ENCODE measurements at regions not wholly inside any gene's neighbourhood (a gene's known extent, or its start where the extent isn't known, plus 50 kb on each side); places are given as distances from the start of the nearest gene placed in this dataset.

DNA sequence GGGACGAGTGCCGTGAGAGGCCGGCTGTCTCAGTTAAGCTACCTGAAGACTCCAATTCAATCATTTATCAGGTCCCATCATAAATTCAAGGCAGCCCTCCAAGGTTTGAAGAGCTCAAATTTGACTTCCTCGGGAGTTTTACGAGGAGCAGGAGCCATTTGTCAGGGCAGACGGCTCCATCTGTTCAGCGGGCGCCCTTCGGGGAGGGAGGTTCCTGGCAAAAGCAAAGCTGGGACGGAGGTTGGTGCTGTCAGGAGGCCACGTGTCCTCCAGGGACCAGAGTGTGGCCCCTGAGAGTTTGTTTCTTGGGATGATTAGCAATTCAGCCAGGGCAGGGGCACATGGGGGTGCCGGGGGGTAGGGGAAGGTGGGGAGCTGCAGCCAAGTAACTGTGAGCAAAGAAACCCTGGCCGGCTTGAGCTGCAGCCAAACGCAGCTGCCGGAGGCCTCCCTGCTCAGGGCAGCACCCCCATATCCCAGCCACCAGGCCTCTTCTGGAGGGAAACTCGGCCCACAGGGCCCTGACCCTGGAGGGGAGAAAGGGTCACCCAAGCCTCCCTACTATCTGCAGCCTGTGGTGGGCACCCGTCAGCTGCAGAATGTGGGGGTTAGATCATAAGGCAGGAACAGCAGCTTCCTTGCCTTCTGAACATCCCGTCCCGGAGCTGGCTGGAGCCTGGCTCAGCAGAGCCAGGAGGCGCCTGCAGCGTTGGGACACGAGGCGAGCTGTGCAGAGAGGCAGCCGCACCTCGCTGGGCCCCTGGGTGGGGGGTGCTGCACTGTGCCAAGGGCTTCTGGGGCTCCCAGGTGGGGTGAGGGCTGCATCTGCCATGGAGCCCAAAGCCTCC, 63.6 kb upstream of the GATA5 start:
- Mint-ChIP-seq H3K9me3 (no peaks in the 10 kb centered on the region), H3K4me3 (no peak overlapping the region), H3K27me3 (no peaks in the 10 kb centered on the region), H3K36me3 (ENCODE audit: low read depth) (no peaks in the 10 kb centered on the region), H3K27ac (no peak overlapping the region), H3K4me1 (ENCODE audit: low read depth) (no peaks in the 10 kb centered on the region)

DNA sequence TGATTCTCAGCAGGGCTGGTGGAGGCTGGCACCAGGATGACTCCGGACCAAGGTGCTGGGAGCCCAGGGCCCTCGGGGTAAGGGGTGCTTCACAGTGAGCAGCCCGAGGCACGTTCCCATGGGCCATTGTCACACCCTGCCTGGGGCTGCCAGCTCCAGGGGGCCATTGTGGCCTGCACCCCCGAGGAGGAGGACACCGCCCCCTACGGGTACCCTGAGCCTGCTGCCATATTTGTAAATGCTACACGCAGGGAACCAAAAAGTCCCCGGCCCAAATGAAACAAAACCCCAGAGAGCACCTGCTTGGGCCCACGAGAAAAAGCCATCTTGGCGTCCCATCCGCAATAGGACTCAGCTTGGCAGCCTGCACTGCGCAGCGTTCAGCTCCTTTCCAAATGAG, 64.7 kb upstream of the GATA5 start:
- Mint-ChIP-seq H3K4me3 (no peak overlapping the region), H3K27me3 (no peaks in the 10 kb centered on the region), H3K36me3 (ENCODE audit: low read depth) (no peaks in the 10 kb centered on the region), H3K9me3 (no peaks in the 10 kb centered on the region), H3K27ac (no peak overlapping the region), H3K4me1 (ENCODE audit: low read depth) (no peaks in the 10 kb centered on the region)

DNA sequence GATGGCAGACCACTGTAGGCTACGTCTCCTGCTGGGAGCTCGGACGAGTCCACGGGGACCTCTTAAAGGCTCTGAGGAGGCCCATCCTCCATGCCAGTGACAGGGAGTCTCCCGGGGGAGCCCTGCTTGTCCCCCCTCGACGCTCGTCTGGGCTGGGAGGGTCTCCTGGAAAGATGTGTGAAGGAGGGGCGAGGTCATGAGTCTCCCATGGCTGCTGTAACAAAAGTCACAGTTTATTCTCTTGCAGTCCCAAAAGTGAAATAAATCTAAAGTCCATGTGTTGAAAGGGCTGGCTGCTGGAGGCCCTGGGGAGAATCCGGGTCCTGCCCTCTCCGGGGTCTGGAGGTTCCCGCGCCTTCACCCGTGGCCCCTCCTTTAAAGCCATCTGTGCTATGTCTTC, 67.1 kb upstream of the GATA5 start:
- no peaks in the 10 kb centered on the region for H3K36me3 Mint-ChIP-seq (ENCODE audit: low read depth)
- H3K27ac Mint-ChIP-seq, result no peak overlapping the region
- H3K9me3 Mint-ChIP-seq, result no peaks in the 10 kb centered on the region
- H3K4me1 Mint-ChIP-seq (ENCODE audit: low read depth), result no peaks in the 10 kb centered on the region
- H3K27me3 Mint-ChIP-seq, result no peaks in the 10 kb centered on the region
- H3K4me3 Mint-ChIP-seq, result no peak overlapping the region

GRCh38 chr20:62543470-62544302, 67.9 kb upstream of the GATA5 start:
- Mint-ChIP-seq H3K4me1 (ENCODE audit: low read depth) (no peaks in the 10 kb centered on the region), H3K27me3 (peaks cover 6% of the 10 kb centered on the region)

GRCh38 chr20:62544505-62545055, 68.8 kb upstream of the GATA5 start:
- Mint-ChIP-seq H3K4me3 (no peak overlapping the region), H3K4me1 (ENCODE audit: low read depth) (no peaks in the 10 kb centered on the region), H3K9me3 (no peaks in the 10 kb centered on the region), H3K27me3 (peaks cover 12% of the 10 kb centered on the region), H3K27ac (no peak overlapping the region), H3K36me3 (ENCODE audit: low read depth) (no peaks in the 10 kb centered on the region)

More at GRCh38 chr20:62543470-62544302, 67.9 kb upstream of the GATA5 start:
- Mint-ChIP-seq H3K27ac (no peak overlapping the region), H3K9me3 (no peaks in the 10 kb centered on the region), H3K4me3 (no peak overlapping the region), H3K36me3 (ENCODE audit: low read depth) (no peaks in the 10 kb centered on the region)

- H3K36me3 Mint-ChIP-seq (ENCODE audit: low read depth), result no peaks in the 10 kb centered on the region
- no peaks in the 10 kb centered on the region for H3K4me1 Mint-ChIP-seq (ENCODE audit: low read depth)
- peaks cover 12% of the 10 kb centered on the region for H3K27me3 Mint-ChIP-seq
- no peak overlapping the region for H3K27ac Mint-ChIP-seq
- H3K9me3 Mint-ChIP-seq, result no peaks in the 10 kb centered on the region
- no peak overlapping the region for H3K4me3 Mint-ChIP-seq
These were observed 69.5 kb upstream of the GATA5 start for GRCh38 chr20:62545271-62545670.

GRCh38 chr20:62545901-62546525, 70.2 kb upstream of the GATA5 start:
- Mint-ChIP-seq H3K27ac (no peak overlapping the region), H3K9me3 (no peaks in the 10 kb centered on the region), H3K27me3 (peaks cover 17% of the 10 kb centered on the region), H3K4me3 (no peak overlapping the region), H3K4me1 (ENCODE audit: low read depth) (peaks cover 4% of the 10 kb centered on the region), H3K36me3 (ENCODE audit: low read depth) (no peaks in the 10 kb centered on the region)

GRCh38 chr20:62546606-62547005, 70.8 kb upstream of the GATA5 start:
- H3K27ac Mint-ChIP-seq, result no peak overlapping the region

DNA sequence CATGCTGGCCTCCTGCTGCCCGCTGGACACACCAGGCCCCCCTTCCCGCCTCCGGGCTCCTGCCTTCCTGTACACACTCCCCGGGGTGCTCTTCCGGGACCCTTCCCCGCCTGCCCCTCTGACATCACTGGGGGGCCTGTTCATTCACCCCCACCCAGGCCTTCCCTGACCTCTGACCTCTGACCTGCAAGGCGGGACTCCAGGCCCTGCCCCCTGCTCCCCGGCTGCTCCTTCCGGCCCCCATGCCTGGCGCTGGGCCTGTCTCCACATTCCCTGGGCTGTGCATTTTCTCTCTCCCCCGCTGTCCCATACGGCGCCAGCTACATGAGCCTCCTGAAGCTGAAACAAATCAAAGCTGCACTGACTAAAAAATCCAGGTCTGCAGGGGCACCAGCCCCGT, 71.6 kb upstream of the GATA5 start:
- H3K27ac Mint-ChIP-seq, result no peak overlapping the region
- peaks cover 22% of the 10 kb centered on the region for H3K27me3 Mint-ChIP-seq

More at GRCh38 chr20:62546606-62547005, 70.8 kb upstream of the GATA5 start:
- H3K36me3 Mint-ChIP-seq (ENCODE audit: low read depth), result no peaks in the 10 kb centered on the region
- peaks cover 18% of the 10 kb centered on the region for H3K27me3 Mint-ChIP-seq
- H3K4me3 Mint-ChIP-seq, result no peak overlapping the region
- peaks cover 4% of the 10 kb centered on the region for H3K4me1 Mint-ChIP-seq (ENCODE audit: low read depth)
- no peaks in the 10 kb centered on the region for H3K9me3 Mint-ChIP-seq

DNA sequence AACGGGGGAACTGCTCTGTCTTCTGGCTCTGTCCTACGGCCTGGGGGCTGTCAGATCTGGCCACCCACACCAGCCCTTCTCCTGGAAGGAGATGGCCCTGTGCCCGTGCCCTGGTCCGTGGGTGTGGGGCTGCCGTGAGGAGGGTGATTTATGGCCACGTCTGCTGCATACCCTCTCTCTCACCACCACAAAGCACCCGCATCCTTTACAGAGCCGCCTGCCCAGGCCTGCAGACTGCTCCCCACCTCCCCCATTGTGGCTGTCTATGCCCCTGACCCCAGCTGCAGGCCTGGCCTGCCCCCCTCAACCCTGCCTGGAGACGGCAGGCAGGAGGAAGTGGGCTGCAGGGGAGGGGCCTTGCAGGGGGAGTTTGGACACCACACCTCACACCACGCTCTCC, 72.7 kb upstream of the GATA5 start:
- Mint-ChIP-seq H3K27me3 (peaks cover 28% of the 10 kb centered on the region), H3K4me1 (ENCODE audit: low read depth) (peaks cover 4% of the 10 kb centered on the region), H3K27ac (no peak overlapping the region), H3K9me3 (no peaks in the 10 kb centered on the region), H3K4me3 (no peak overlapping the region), H3K36me3 (ENCODE audit: low read depth) (no peaks in the 10 kb centered on the region)

More for the DNA sequence above, 71.6 kb upstream of the GATA5 start:
- H3K9me3 Mint-ChIP-seq, result no peaks in the 10 kb centered on the region
- peaks cover 4% of the 10 kb centered on the region for H3K4me1 Mint-ChIP-seq (ENCODE audit: low read depth)
- H3K36me3 Mint-ChIP-seq (ENCODE audit: low read depth), result no peaks in the 10 kb centered on the region
- no peak overlapping the region for H3K4me3 Mint-ChIP-seq

DNA sequence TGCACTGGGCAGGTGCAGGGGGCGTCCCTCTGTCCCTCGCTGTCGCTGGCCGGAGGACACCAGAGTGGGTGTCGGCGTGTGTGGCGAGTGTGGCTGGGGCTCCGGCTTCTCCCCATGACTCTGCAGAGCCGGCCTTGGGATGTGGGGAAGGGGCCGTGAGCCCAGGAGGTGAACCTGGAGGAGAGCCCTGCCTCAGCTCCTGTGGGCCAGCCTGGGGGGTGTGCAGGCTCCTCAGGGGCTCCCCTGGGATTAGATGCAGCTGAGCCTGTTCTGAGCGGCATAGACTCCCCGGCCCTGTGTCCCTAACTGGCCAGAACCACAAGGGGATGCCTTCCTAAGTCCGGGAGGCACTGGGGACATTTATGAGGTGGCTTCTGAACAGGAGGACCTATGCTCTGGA, 73.2 kb upstream of the GATA5 start:
- peaks cover 32% of the 10 kb centered on the region for H3K27me3 Mint-ChIP-seq
- H3K27ac Mint-ChIP-seq, result no peak overlapping the region
- peaks cover 4% of the 10 kb centered on the region for H3K4me1 Mint-ChIP-seq (ENCODE audit: low read depth)
- H3K4me3 Mint-ChIP-seq, result no peak overlapping the region
- no peaks in the 10 kb centered on the region for H3K9me3 Mint-ChIP-seq
- no peaks in the 10 kb centered on the region for H3K36me3 Mint-ChIP-seq (ENCODE audit: low read depth)

GRCh38 chr20:62549499-62550086, 73.8 kb upstream of the GATA5 start:
- H3K27ac Mint-ChIP-seq, result no peak overlapping the region
- H3K9me3 Mint-ChIP-seq, result no peaks in the 10 kb centered on the region
- no peaks in the 10 kb centered on the region for H3K36me3 Mint-ChIP-seq (ENCODE audit: low read depth)
- peaks cover 4% of the 10 kb centered on the region for H3K4me1 Mint-ChIP-seq (ENCODE audit: low read depth)
- H3K4me3 Mint-ChIP-seq, result no peak overlapping the region
- H3K27me3 Mint-ChIP-seq, result peaks cover 32% of the 10 kb centered on the region

DNA sequence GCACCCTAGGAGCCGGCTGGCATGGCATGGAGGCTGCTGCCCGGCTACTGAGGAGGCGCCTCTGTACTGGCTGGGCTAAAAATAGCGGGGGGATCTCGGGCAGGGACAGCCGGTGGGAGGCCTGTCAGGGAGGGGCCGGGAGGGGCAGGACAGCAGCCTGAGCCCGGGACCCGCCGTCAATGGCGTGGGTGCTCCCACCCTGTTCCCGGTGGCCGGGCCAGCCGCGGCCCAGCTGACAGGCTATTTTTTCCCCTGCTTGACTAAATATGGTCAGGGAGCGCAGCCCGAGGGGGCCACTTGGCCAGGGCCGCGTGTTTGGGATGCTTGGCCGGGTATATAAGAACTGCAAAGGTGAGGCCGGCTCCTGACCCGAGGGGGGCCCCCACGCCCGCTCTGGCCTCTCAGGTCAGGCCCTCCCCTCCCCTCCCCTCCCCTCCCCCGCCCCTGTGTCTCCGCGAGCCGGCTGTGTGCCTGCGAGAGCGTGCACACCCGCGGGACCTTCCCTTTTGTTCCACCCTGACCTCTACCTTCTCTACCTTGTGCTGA, 74.4 kb upstream of the GATA5 start:
- H3K9me3 Mint-ChIP-seq, result no peaks in the 10 kb centered on the region
- no peak overlapping the region for H3K27ac Mint-ChIP-seq
- H3K36me3 Mint-ChIP-seq (ENCODE audit: low read depth), result no peaks in the 10 kb centered on the region
- H3K4me3 Mint-ChIP-seq, result peak overlapping the region; percentile 41
- peaks cover 32% of the 10 kb centered on the region for H3K27me3 Mint-ChIP-seq
- H3K4me1 Mint-ChIP-seq (ENCODE audit: low read depth), result peaks cover 4% of the 10 kb centered on the region
